SU-DHL-6 (cell line): ENCODE measurements at regions not wholly inside any gene's neighbourhood (a gene's known extent, or its start where the extent isn't known, plus 50 kb on each side); places are given as distances from the start of the nearest gene placed in this dataset.
"Not testable (repeated sequence)": the region's sequence is repeated elsewhere in the genome, so short reads cannot be mapped to it uniquely, and the experiment has no call there.

ENCODE experiments used
- CTCF ChIP-seq: fragments of 200-600 bp; sonication (generic); IDR thresholded peaks from one replicate; pipeline ENCODE4 v1.5.1; 2017; ENCODE audit warnings: antibody characterized with exemption, mild to moderate bottlenecking, low read length, moderate library complexity; ENCODE audit not compliant: insufficient read depth, poor library complexity, severe bottlenecking
- EZH2phosphoT487 ChIP-seq: fragments of 200-600 bp; sonication (generic), shearing (Covaris generic); conservative IDR thresholded peaks from 2 replicates; pipeline ENCODE4 v1.6.1; 2018; ENCODE audit warnings: mild to moderate bottlenecking, antibody characterized with exemption, low read length, moderate library complexity, mixed read lengths

GRCh38 chr6:84565718-84566117, 198.7 kb downstream of the TBX18 start:
- not testable (repeated sequence) for TF ChIP-seq CTCF, EZH2phosphoT487
